LNCaP clone FGC (cell line): ENCODE measurements at regions not wholly inside any gene's neighbourhood (a gene's known extent, or its start where the extent isn't known, plus 50 kb on each side); places are given as distances from the start of the nearest gene placed in this dataset.

Source experiments
- DNase-seq: peaks from one replicate; pipeline ENCODE4 v3.0.0-alpha.2; 2011; ENCODE audit warnings: low read depth
- H3K4me3 ChIP-seq: 2 replicates; pipeline ENCODE4 v1.5.1; 2011; ENCODE audit warnings: mild to moderate bottlenecking, low read depth, low read length, control low read depth
- CTCF ChIP-seq: IDR thresholded peaks from 2 replicates; pipeline ENCODE4 v1.5.1; 2012; ENCODE audit warnings: mild to moderate bottlenecking; ENCODE audit not compliant: control insufficient read depth, insufficient read depth; ENCODE audit errors: extremely low read depth

GRCh38 chr9:134487066-134487710 is 154.4 kb upstream of the COL5A1 start:
- no peak overlapping the region for H3K4me3 ChIP-seq
- no peak for DNase-seq
- no peak for TF ChIP-seq CTCF

GRCh38 chr9:134488331-134489280 is 153.0 kb upstream of the COL5A1 start:
- no peak overlapping the region for H3K4me3 ChIP-seq
- TF ChIP-seq CTCF, result no peak
- no peak for DNase-seq

- no peak for TF ChIP-seq CTCF
Observed at GRCh38 chr9:134489621-134490408, 151.8 kb upstream of the COL5A1 start.

GRCh38 chr9:134490446-134490845 is 151.2 kb upstream of the COL5A1 start:
- no peak for TF ChIP-seq CTCF
- no peak for DNase-seq
- no peak overlapping the region for H3K4me3 ChIP-seq

More at GRCh38 chr9:134489621-134490408, 151.8 kb upstream of the COL5A1 start:
- no peak for DNase-seq
- no peak overlapping the region for H3K4me3 ChIP-seq

GRCh38 chr9:134491196-134491835 is 150.3 kb upstream of the COL5A1 start:
- no peak for DNase-seq
- no peak for TF ChIP-seq CTCF
- H3K4me3 ChIP-seq, result no peak overlapping the region

GRCh38 chr9:134491856-134492255 is 149.7 kb upstream of the COL5A1 start:
- no peak for DNase-seq
- H3K4me3 ChIP-seq, result no peak overlapping the region
- TF ChIP-seq CTCF, result no peak
